Panc1 (cell line): ENCODE measurements at regions not wholly inside any gene's neighbourhood (a gene's known extent, or its start where the extent isn't known, plus 50 kb on each side); places are given as distances from the start of the nearest gene placed in this dataset.

Experiments
- ATAC-seq: fragments of 200-7000 bp; cut with Tn5 transposase; 2 replicates; pipeline ENCODE4 v1.9.1; 2020; ENCODE audit warnings: mild to moderate bottlenecking, moderate library complexity
- BruUV-seq: library from RNA; stranded (reverse); fragments of 400-500 nt; replicated peaks from 2 replicates; lab custom pipeline; 2021; lab: Mats Ljungman, UMichigan
- CTCF ChIA-PET: fragments of 300-600 bp; sonication (Branson Sonifier 250); formaldehyde crosslinking; loops from one replicate; lab custom pipeline; 2022; ENCODE audit warnings: antibody characterized with exemption; lab: Charles Lee
- POLR2A ChIA-PET: fragments of 300-600 bp; sonication (Branson Sonifier 250); formaldehyde crosslinking; loops from one replicate; lab custom pipeline; 2022; ENCODE audit warnings: antibody characterized with exemption; lab: Charles Lee
- DNase-seq: peaks from one replicate; pipeline ENCODE4 v3.0.0-alpha.2; 2010; ENCODE audit warnings: low read depth, low spot score
- H3K27ac ChIP-seq: 2 replicates; pipeline ENCODE4 v1.5.1; 2011; ENCODE audit warnings: mild to moderate bottlenecking, low read length, inconsistent platforms
- H3K27me3 ChIP-seq: fragments of 200-500 bp; sonication (Bioruptor generic); 2 replicates; pipeline ENCODE4 v1.6.0; 2014; ENCODE audit warnings: low read length, inconsistent platforms; ENCODE audit not compliant: control insufficient read depth, insufficient read depth
- H3K36me3 ChIP-seq: fragments of 200-500 bp; sonication (Bioruptor generic); 2 replicates; pipeline ENCODE4 v1.5.1; 2014; ENCODE audit warnings: inconsistent platforms, mild to moderate bottlenecking, low read length, moderate library complexity; ENCODE audit not compliant: control insufficient read depth, insufficient read depth
- H3K4me1 ChIP-seq: 2 replicates; pipeline ENCODE4 v1.5.1; 2011; ENCODE audit warnings: inconsistent platforms, mild to moderate bottlenecking, low read length, moderate library complexity; ENCODE audit not compliant: control insufficient read depth, insufficient read depth
- H3K4me3 ChIP-seq, 2 experiments: 2 replicates each; pipeline ENCODE4 v1.5.1; 2011 to 2012; ENCODE audit warnings: low read depth in 2 of 2, low read length in 2 of 2, mild to moderate bottlenecking in 2 of 2, inconsistent platforms in 1 of 2, moderate library complexity in 1 of 2
- H3K9me3 ChIP-seq: fragments of 200-500 bp; sonication (Bioruptor generic); 2 replicates; pipeline ENCODE4 v1.5.1; 2014; ENCODE audit warnings: low read depth, mild to moderate bottlenecking, inconsistent platforms, low read length, moderate library complexity; ENCODE audit not compliant: control insufficient read depth, insufficient read depth
- CTCF ChIP-seq: fragments of 450-650 bp; IDR thresholded peaks from 2 replicates; pipeline ENCODE4 v1.5.1; 2017; ENCODE audit warnings: mild to moderate bottlenecking
- POLR2AphosphoS5 ChIP-seq: IDR thresholded peaks from 2 replicates; pipeline ENCODE4 v1.6.1; 2012; ENCODE audit warnings: mild to moderate bottlenecking, low read depth, low read length, moderate library complexity
- SIN3A ChIP-seq: IDR thresholded peaks from 2 replicates; pipeline ENCODE4 v1.6.1; 2012; ENCODE audit warnings: low read depth, mild to moderate bottlenecking, low read length, moderate library complexity, borderline replicate concordance; ENCODE audit not compliant: insufficient read depth
- TCF7L2 ChIP-seq: IDR thresholded peaks from 2 replicates; pipeline ENCODE4 v1.6.1; 2011; ENCODE audit warnings: mild to moderate bottlenecking, low read depth, low read length, inconsistent platforms
- in situ Hi-C: cut with HindIII; loops from 2 replicates; pipeline ENCODE4 v1.10.0; 2016; ENCODE audit warnings: low sequenced_read_pairs, low pct_unique_long_range_greater_than_20kb
- intact Hi-C: fragments of 100-400 bp; cut with micrococcal nuclease; formaldehyde crosslinking; loops from one replicate; pipeline ENCODE4 v1.10.0; 2022; ENCODE audit not compliant: unreplicated experiment
- TF ChIP-seq, protein P1 (sequence below), 2 experiments: IDR thresholded peaks; 2 replicates each; pipeline ENCODE4 v1.6.1; 2011 to 2012; ENCODE audit warnings: low read depth in 2 of 2, control low read depth in 1 of 2, low read length in 1 of 2, mild to moderate bottlenecking in 1 of 2, moderate library complexity in 1 of 2; ENCODE audit not compliant: insufficient read depth in 1 of 2

DNA sequence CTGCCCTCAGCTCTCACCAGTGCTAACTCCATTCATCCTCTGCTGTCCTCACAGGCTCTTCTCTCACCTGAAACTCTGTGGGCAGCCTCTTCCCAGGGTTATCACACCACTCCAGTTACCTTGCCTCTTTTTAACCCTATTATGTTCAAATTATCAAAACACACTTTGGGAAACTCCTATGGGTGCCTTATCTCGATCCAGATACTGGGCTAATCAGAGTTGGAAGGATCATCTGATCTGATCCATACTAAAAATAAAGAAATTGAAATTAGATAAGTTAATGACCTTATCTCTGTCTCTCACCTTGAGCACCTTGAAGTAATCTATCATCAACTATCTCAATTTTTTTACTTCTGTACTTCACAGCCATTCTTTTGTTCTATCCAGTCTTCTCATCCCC lies 300.5 kb upstream of the ISL1 start:
- no peak overlapping the region for H3K27ac ChIP-seq
- intact Hi-C loops = no loop called here
- ATAC-seq = no peak
- CTCF ChIA-PET = no interaction called here
- no peaks in the 10 kb centered on the region for H3K27me3 ChIP-seq
- no TSS peak for BruUV-seq
- no peak for TF ChIP-seq TCF7L2
- no peak for TF ChIP-seq SIN3A
- no peak for TF ChIP-seq POLR2AphosphoS5
- TF ChIP-seq, protein P1, sequence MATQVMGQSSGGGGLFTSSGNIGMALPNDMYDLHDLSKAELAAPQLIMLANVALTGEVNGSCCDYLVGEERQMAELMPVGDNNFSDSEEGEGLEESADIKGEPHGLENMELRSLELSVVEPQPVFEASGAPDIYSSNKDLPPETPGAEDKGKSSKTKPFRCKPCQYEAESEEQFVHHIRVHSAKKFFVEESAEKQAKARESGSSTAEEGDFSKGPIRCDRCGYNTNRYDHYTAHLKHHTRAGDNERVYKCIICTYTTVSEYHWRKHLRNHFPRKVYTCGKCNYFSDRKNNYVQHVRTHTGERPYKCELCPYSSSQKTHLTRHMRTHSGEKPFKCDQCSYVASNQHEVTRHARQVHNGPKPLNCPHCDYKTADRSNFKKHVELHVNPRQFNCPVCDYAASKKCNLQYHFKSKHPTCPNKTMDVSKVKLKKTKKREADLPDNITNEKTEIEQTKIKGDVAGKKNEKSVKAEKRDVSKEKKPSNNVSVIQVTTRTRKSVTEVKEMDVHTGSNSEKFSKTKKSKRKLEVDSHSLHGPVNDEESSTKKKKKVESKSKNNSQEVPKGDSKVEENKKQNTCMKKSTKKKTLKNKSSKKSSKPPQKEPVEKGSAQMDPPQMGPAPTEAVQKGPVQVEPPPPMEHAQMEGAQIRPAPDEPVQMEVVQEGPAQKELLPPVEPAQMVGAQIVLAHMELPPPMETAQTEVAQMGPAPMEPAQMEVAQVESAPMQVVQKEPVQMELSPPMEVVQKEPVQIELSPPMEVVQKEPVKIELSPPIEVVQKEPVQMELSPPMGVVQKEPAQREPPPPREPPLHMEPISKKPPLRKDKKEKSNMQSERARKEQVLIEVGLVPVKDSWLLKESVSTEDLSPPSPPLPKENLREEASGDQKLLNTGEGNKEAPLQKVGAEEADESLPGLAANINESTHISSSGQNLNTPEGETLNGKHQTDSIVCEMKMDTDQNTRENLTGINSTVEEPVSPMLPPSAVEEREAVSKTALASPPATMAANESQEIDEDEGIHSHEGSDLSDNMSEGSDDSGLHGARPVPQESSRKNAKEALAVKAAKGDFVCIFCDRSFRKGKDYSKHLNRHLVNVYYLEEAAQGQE (IDR thresholded peaks at IDR 0.05; ENCODE audit: insufficient read depth in 1 of 2, low read depth in 2 of 2, low read length in 1 of 2) = no peak
- TF ChIP-seq CTCF = no peak
- no peaks in the 10 kb centered on the region for H3K9me3 ChIP-seq
- POLR2A ChIA-PET = no interaction called here
- no peak overlapping the region for H3K4me3 ChIP-seq
- H3K4me1 ChIP-seq = no peaks in the 10 kb centered on the region
- H3K36me3 ChIP-seq = no peaks in the 10 kb centered on the region
- in situ Hi-C loops = no loop called here
- no peak for DNase-seq

GRCh38 chr5:51091816-51092215 lies 291.4 kb upstream of the ISL1 start:
- Histone ChIP-seq H3K4me1 (no peaks in the 10 kb centered on the region), H3K4me3 (no peak overlapping the region), H3K36me3 (no peaks in the 10 kb centered on the region), H3K9me3 (no peaks in the 10 kb centered on the region), H3K27me3 (no peaks in the 10 kb centered on the region), H3K27ac (no peak overlapping the region)
- in situ Hi-C loops (no loop called here), intact Hi-C loops (no loop called here)
- ChIA-PET POLR2A (no interaction called here), CTCF (no interaction called here)
- no TSS peak for BruUV-seq
- DNase-seq (no peak), ATAC-seq (no peak)
- TF ChIP-seq SIN3A (no peak), CTCF (no peak), TCF7L2 (no peak), POLR2AphosphoS5 (no peak)
- TF ChIP-seq, protein P1 (IDR thresholded peaks at IDR 0.05; ENCODE audit: insufficient read depth in 1 of 2, low read depth in 2 of 2, low read length in 1 of 2) = no peak
